HG02763 (cell line): ENCODE measurements at regions not wholly inside any gene's neighbourhood (a gene's known extent, or its start where the extent isn't known, plus 50 kb on each side); places are given as distances from the start of the nearest gene placed in this dataset.

ENCODE experiments used
- ATAC-seq: cut with Tn5 transposase; IDR thresholded peaks from one replicate; pipeline ENCODE4 v1.9.1; 2021; ENCODE audit warnings: mild to moderate bottlenecking, moderate library complexity; ENCODE audit not compliant: unreplicated experiment

- ATAC-seq = no peak
Measured at GRCh38 chr16:85162478-85163277, 50.4 kb upstream of the CIBAR2 start.

GRCh38 chr16:85163278-85164112, 51.2 kb upstream of the CIBAR2 start:
- no peak for ATAC-seq

DNA sequence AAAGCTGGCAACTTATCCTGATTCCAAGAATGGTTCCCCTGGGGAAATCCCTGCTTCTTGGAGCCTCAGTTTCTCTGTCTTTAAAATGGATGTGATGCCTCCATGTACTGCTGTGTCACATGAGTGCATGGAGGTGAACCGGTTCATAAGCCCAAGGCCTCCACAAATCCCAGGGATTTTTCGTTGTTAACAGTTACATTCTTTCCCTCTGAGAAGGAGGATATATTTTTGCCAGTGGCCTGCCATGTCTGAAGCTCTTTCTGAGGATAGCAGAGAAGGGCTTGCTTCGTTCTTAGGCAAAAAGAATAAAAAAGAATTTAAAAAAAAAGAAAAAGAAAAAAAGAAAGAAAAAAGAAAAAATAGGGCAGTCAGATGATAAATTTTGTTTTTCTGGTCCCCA, 52.2 kb upstream of the CIBAR2 start:
- ATAC-seq = no peak

- no peak for ATAC-seq
Measured at GRCh38 chr16:85164838-85165516, 52.7 kb upstream of the CIBAR2 start.

DNA sequence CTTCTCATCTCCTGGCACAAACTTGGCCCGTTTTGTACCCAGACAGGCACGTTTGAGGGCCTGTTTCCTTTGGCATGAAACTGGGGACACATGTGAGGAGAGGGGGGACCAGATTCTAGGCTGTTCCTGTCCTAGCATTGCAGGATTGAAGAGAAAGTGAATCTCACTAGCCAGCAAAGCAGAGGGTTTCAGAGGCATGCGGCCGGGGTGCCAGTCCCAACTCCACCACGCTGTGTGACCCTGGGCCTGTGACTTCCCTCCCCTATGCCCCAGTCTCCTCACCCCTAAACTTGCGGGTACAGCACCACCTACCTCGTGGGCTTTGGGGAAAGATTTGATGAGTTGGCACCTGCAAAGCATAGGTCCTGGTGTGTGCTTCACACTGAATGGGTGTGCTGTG, 53.5 kb upstream of the CIBAR2 start:
- no peak for ATAC-seq

GRCh38 chr16:85166281-85166680, 54.0 kb upstream of the CIBAR2 start:
- no peak for ATAC-seq

DNA sequence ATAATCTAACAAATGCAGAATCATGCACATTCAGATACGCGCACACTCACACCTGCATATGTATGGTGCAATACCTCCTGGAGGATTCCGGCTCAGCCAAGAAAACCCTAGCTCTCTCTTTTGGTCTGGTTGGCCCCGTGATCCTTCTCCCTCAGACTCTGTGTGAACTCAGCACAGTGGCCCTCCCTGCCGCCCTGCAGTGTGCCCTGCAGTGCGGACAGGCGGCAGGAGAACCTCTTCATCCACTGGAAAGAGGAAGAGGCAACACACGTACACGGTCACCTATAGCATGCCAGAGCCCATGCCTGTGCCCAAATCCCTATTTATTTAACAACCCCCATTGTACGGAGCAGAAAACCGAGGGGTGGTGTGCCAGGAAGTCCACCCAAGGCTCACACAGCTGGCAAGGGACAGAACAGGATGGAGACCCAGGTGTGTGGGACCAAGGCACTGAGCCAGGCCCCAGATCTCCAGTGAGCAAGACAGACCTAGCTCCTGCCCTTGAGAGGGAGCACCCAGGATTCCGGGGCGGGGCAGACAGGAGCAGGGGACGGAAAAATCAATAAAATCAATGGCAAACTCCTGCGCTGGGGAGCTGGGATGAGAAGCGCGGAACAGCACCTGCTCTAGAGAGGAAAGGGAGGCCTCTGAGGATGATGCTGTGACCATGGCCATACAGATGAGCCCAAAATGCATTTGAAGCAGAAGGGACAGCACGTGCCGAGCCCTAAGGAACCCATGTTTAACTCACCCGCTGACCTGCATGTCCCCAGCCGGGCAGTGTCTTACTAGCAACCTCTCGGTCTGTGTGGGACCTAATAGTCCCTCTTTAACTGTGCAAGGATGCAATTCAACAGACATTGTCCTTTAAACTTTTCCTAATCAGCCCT, 54.7 kb upstream of the CIBAR2 start:
- no peak for ATAC-seq

DNA sequence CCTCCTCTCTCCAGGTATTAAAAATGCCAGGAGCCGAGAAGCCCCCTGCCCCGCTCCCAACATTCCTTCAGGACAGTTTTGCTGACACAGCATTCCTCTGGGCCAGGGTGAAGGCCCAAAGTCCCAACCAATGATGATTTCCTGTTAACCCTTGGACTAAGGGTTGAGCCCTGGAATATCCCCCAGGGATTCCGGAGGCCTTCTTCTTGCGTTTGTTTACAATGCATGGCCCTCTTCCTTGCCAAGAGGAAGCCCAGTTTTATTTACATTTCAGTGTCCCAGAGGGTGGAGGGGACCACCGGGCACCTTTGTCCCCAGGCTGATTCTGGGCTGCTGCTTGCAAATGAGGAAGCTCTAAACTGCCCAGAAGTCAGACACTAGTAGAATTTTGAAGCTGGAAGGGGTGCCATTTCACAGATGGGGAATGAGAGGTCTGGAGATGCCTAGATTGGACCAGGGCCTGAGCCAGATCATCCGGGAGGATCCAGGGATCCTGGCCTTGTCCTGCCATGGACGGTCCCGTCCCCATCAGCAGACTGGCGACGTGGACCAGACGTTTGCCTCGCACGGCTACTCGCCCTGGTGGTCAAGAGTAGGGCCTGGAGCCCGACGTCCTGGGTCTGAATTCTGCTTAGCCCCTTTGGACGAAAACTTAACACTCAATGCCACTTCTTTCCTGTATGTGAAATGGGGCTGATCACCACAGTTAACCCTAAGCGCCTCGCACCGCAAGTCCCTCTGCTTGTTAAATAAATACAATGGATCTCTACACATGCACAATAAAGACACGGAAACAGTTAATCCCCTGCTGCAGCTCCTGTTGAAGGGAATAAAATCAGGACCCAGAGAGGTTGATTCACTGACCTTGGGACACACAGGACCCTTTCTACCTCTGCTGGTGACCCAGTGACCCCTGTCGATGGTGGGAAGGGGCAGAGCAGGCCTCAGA, 55.6 kb upstream of the CIBAR2 start:
- ATAC-seq = no peak

DNA sequence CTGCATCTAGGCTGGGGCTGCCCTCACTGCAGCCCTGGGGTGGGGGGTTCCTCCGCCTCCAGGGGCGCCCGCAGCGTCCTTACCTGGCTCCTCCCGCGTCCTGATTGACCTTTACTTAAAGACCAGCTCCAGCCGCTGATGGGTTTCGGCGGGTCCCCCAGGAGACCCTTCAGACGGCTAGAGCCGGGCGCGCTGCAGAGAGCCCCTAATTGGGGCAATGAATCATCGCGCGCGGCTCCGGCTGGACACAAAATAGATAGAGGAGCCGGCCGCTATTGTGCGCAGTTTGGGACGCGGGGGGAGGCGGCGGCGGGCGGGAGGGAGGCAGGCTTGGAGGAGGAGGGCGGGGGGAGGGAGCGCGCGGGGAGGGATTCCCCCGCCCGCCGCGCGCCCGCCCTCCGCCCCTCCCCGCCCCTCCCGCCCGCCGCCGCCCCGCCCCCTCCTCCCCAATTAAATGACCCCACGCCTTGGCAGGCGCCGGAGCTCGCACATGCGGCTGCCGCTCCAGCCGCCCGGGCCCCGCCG, 56.5 kb upstream of the CIBAR2 start:
- no peak for ATAC-seq

- ATAC-seq = no peak
Measured at GRCh38 chr16:85169333-85170065, 57.2 kb upstream of the CIBAR2 start.

DNA sequence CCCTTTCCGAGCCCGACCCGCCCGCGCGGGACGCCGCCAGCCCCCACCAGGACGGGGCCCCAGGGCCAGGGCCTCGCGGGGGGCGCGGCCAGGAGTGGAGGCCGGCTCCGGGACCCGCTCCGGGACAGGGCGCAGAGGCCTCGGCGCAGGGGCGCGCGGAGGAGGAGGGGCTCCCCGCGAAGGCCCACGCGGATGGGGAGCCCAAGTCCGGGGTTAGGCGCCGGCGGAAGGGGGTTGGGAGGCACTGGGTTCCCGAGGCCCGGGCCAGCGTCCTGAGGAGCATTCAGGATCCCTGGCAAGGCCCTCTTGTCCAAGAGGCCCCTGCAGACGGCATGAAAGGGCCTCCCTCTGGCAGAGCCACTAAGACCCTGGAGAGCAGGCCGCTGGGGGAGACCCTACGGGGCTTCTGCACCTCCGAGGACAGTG, 57.8 kb upstream of the CIBAR2 start:
- ATAC-seq = no peak

DNA sequence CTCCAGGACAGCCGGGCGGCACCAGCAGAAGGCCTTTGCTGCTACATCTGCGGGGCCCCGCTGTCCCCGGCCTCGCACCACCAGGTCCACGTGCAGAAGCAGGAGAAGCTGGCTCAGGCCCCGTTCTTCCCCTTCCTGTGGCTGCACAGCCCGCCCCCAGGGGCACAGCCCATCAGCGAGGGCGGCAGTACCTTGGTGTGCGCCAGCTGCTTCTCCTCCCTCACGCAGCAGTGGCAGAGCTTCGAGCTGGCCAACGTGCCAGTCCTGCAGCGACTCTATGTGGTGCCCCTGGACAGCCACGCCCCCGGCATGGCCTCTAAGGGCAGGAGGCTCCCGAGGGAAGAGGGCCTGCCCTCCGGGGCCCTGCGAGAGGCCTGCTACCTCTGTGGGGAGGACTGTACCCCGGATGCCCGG, 58.3 kb upstream of the CIBAR2 start:
- ATAC-seq = no peak

- no peak for ATAC-seq
Measured at GRCh38 chr16:85171004-85171758, 58.9 kb upstream of the CIBAR2 start.

- no peak for ATAC-seq
Measured at GRCh38 chr16:85171759-85172454, 59.6 kb upstream of the CIBAR2 start.

DNA sequence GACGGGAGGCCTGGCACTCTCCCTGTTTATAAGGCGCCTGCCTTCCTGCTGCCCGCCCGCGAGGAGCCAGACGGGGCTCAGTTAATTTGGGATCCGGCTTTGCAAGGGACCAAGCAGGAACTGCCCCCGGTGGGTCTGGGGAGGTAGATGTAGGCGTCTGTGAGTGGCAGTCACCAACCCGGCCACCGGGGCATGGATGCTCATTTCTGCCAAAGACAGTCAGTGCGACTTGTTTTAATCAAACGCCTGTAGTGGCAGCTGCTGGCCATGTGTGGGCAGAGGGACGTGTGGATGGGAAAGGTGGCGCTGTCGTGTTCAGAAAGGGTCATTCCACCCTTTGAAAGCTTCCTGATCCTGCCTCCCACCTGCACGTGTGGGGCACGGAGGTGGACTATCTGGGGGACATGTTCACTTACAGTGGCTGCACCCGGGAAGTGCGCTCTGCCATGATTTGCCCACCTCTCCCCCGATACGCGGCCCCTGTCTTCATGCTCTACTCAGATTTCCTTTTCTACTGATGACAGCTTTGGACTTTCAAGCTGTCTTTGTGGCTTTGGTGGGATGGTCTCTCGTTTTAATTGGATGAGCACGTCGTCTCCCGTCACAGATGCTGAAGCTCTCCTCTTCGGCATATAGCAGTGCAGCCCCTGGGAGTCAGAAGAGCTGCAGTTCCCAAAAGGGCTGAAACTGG, 60.3 kb upstream of the CIBAR2 start:
- ATAC-seq = no peak

DNA sequence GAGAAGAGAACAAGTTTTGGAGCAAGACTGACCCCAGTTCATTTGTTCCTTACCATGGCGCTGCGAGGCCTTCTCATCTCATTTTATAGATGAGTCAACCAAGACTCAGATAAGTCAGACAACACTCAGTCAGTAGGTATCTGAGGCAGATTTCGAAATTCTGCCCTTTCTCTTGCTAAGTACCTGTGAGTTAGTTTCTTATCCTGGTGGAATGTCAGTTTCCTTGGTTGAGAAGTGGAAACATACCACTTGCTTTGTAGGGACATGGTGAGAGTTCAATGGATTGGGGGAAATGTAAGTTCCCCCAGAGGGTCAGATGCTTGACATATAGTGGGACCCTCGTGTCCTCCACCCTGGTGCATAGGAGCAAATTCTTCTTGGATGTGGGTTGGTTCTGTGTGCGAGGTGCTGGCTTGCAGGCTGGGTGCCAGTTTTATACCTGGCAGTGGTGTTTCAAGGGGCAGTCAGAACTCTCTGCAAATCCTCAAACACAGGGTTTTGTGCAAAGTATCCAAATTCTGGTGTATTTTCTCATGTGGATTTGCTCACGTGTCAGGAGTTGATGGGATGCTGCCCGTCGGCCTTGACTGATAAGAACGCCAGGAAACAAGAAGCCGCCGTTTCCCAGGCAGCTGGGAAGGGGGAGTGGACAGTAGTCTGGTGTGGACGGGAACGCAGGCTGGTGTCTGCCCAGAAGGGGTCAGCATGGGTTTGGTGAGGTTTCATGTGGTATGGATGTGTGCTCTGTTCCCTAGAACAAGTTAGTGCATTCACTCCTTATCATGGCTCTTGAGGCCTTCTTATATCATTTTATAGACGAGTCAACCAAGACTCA, 61.1 kb upstream of the CIBAR2 start:
- no peak for ATAC-seq
